Caki2 (cell line): ENCODE measurements at regions not wholly inside any gene's neighbourhood (a gene's known extent, or its start where the extent isn't known, plus 50 kb on each side); places are given as distances from the start of the nearest gene placed in this dataset.

Experiments
- DNase-seq: peaks from one replicate; pipeline ENCODE4 v3.0.0-alpha.2; 2015; ENCODE audit warnings: low read depth
- in situ Hi-C: cut with HindIII; loops from 2 replicates; pipeline ENCODE4 v1.10.0; 2016; ENCODE audit warnings: low sequenced_read_pairs, low pct_unique_long_range_greater_than_20kb, mixed read lengths

GRCh38 chr17:63153488-63153887 lies 187.5 kb downstream of the TANC2 start:
- no peak for DNase-seq
- in situ Hi-C loops = no loop called here

GRCh38 chr17:63154586-63155244 lies 188.7 kb downstream of the TANC2 start:
- DNase-seq = no peak
- in situ Hi-C loops = no loop called here

GRCh38 chr17:63156986-63157385 lies 191.0 kb downstream of the TANC2 start:
- in situ Hi-C loops = no loop called here
- no peak for DNase-seq

DNA sequence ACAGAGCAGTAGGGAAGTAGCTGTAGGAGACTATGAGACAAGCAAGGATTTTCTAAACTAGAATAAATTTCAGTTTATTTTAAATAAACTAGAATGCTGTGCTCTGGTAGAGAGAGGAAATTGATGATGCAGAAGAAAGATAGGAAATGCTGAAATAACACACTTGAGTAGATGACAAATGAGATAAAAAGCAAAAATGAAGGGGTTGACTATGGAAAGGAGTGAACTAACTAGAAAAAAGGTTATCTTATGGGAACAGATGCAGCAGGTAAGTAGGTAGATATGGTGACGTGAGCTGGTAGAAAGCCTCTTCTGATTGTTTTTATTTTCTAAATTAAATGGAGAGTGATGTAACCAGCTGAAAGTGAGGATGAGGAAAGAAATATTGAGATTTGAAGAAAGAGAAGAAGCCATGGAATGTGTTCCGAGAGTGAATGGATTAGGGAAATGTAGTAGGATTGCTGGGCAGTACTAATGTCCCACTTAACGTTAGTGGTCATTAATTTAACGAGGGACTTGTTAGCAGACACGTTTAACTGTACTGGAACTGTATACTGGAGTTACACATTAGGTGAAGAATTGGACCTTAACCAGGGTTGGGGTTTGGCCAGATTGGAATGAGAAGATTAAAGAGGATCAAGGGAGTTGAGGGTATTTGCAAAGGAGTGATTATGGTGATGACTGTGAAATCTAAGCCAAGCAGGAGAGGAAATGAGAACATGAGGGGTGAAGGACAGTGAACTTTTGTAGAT lies 196.5 kb downstream of the TANC2 start:
- DNase-seq = no peak
- in situ Hi-C loops = no loop called here

GRCh38 chr17:63163158-63163520 lies 197.1 kb downstream of the TANC2 start:
- in situ Hi-C loops = no loop called here
- DNase-seq = no peak

DNA sequence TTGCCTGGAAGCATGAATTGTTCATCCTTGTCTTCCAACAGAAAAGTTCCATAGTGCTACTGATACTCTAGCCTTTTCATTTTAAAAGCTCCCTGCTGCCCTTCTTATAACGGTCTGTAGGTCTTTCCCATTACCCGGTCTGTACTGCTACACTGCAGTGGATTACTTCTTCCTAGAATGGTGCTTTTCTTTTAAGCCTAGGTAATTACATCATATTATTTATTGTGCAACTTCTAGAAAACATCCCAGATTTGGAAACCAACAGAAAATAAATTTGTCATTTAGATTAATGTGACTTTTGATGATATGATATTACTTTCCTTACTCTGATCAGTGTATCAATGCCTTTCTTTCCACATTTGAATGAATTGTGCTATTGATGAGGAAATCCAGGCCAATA lies 199.4 kb downstream of the TANC2 start:
- DNase-seq = no peak
- in situ Hi-C loops = no loop called here

GRCh38 chr17:63170795-63171194 lies 204.8 kb downstream of the TANC2 start:
- DNase-seq = no peak
- in situ Hi-C loops = no loop called here

DNA sequence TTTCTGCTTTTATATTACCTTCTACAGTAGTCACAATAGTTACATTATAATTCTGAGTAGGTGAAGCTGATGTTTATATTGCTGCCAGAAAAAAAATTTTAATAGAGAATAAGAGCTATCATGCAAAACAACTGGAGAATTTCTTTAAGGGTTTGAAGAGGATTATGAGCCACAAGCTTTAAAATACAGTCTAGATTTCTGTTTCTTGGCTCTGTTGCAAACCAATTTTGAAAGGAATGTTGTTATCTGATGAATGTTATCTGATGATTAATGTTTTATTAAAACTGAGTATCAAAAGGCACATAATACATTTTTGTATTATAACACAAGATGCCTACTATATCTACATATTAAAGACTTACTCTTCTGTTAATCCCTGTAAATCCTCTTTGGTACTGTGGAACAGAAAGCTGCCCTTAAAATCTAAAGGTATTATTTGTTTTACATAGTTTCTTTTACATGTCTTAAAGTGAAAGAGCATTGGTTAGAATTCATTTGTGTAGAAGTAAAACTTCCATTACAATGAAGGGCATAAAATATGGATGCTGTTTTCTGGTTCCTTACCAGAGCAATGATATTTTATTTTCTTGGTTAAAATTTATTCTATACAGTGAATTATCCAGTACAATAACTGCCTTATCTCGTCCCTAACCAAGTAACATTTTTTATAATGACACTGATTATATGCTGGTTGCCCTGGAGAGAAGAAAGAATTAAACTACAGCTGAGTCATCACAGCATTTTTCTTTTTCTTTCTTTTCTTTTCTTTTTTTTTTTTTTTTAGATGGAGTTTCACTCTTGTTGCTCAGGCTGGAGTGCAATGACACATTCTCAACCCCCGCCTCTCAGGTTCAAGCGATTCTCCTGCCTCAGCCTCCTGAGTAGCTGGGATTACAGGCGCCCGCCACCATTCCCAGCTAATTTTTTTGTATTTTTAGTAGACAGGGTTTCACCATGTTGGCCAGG lies 205.7 kb downstream of the TANC2 start:
- DNase-seq = peak; percentile 61
- in situ Hi-C loops = no loop called here

DNA sequence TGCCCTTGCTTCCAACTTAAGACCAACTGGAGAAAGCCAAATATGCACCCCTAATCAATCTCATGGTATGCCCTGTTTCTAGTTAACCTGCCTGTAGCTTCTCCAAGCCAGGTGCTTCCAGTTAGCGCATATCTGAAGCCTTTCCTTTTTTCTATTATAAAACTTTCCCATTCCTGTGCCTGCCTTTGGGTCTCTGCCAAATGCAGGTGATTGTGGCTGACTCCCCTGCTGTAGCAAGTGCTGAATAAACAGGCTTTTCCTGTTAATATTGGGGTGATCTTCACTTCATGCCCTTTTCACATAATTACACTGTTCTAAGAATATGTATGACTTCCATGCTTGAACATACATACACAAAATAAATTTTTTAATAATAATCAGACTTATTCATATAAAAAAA lies 207.4 kb downstream of the TANC2 start:
- no peak for DNase-seq
- in situ Hi-C loops = no loop called here

GRCh38 chr17:63173903-63174302 lies 207.9 kb downstream of the TANC2 start:
- no peak for DNase-seq
- in situ Hi-C loops = no loop called here

- in situ Hi-C loops = no loop called here
- no peak for DNase-seq
These were observed 212.5 kb downstream of the TANC2 start for GRCh38 chr17:63178530-63178929.

DNA sequence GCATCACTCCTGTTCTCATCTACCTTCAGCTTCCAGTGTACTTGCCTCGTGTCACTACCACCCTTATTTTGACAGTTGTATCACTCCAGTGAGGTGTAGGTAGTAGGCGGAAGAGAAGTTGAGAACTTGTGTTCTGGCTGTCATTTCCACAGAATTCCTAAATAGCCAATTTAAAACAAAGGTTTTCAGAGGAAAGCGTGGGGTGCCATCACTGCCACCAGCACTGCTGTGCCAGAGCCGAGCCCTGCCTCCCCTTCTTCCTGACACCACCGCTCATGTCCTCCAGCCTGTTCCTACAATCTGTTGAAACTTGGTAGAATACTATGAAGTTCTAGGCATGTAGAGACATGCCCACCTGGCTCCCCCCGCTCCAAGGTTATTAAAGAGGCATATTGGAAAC lies 215.8 kb downstream of the TANC2 start:
- no peak for DNase-seq
- in situ Hi-C loops = no loop called here

DNA sequence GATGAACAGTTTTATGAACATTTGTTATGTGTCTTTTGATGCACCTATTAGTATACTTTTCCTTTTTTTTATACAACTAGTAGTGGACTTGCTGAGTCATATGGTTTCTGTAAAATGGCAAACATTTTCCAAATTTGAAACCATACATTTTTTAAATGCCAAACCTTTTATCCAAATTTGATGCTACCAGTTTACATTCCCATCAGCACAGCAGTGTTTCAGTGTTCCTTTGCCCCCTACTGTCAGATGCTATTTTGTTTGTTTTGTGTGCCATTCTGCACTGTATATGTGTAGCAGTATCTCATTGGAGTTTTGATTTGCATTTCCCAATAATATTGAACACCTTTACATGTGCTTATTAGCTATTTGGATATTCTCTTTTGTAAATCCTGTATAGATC lies 219.4 kb downstream of the TANC2 start:
- DNase-seq = no peak
- in situ Hi-C loops = no loop called here

- DNase-seq = no peak
- in situ Hi-C loops = no loop called here
These were observed 223.0 kb downstream of the TANC2 start for GRCh38 chr17:63189082-63189481.

GRCh38 chr17:63189930-63190329 lies 223.9 kb downstream of the TANC2 start:
- DNase-seq = no peak
- in situ Hi-C loops = no loop called here

- in situ Hi-C loops = no loop called here
- no peak for DNase-seq
These were observed 224.9 kb downstream of the TANC2 start for GRCh38 chr17:63190821-63191370.

DNA sequence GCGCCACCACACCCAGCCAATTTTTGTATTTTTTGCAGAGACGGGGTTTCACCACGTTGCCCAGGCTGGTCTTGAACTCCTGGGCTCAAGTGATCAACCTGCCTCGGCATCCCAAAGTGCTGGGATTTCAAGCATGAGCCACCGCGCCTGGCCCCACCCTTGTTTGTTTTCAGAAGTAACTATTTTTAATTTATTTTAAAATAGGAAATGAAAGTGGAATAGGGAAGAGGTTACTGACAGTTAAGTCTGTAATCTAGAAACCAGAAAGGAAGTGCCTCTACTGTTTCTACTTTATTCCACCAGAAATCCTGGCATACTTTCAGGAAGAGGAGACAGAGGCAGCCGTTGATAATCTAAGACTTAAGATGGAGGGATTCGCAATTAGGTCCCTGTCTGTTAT lies 225.6 kb downstream of the TANC2 start:
- no peak for DNase-seq
- in situ Hi-C loops = no loop called here

DNA sequence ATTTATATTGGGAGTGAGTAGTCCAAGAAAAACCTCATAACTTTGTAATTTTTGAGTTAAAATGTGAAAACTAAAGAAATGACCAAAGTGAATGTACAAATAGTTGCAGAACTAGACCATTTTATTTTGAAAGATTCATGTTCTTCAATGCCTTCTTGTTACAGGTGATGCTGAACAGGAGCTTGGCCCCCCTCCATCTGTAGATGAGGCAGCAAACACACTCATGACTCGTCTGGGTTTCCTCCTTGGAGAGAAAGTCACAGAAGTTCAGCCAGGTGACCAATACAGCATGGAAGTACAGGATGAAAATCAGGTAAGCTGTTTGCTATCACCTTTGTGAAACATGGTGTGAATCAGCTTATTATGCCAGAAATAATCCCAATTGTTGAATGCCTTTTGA lies 227.8 kb downstream of the TANC2 start:
- DNase-seq = no peak
- in situ Hi-C loops = no loop called here
